ENCODE measurements at regions not wholly inside any gene's neighbourhood (a gene's known extent, or its start where the extent isn't known, plus 50 kb on each side); places are given as distances from the start of the nearest gene placed in this dataset.

GRCh38 chr7:67566101-67566500 is 569.5 kb downstream of the TYW1 start:
- H3K4ac ChIP-seq (ENCODE audit: low read depth, low read length), result no peak overlapping the region
- no peaks in the 10 kb centered on the region for H3K79me1 ChIP-seq (ENCODE audit: low read length)
- no peaks in the 10 kb centered on the region for H3K79me2 ChIP-seq (ENCODE audit: control insufficient read depth, insufficient read depth, low read length)
- DNase-seq, result no peak
- no CpG with 5 or more reads among the region's 4 CpGs for WGBS (ENCODE audit: extremely low coverage, insufficient coverage, low lambda C conversion rate)
- H3K56ac ChIP-seq (ENCODE audit: low read length), result no peak overlapping the region
- no peaks in the 10 kb centered on the region for H3K27me3 ChIP-seq (ENCODE audit: insufficient read depth, low read length, poor library complexity)
- H3K27ac ChIP-seq (ENCODE audit: low read depth, low read length), result no peak overlapping the region
- H4K8ac ChIP-seq (ENCODE audit: low read depth, low read length), result no peak overlapping the region
- H2BK120ac ChIP-seq (ENCODE audit: low read depth, low read length), result no peak overlapping the region
- no peak overlapping the region for H3K23ac ChIP-seq (ENCODE audit: low read length)
- no peaks in the 10 kb centered on the region for H3K36me3 ChIP-seq (ENCODE audit: control insufficient read depth, insufficient read depth, low read length)
- no peak overlapping the region for H4K5ac ChIP-seq (ENCODE audit: low read length)
- no peak overlapping the region for H2AK5ac ChIP-seq (ENCODE audit: low read length)
- H3K18ac ChIP-seq (ENCODE audit: low read length), result no peak overlapping the region
- no peak overlapping the region for H3K4me2 ChIP-seq (ENCODE audit: low read length)
- no peak overlapping the region for H2BK5ac ChIP-seq (ENCODE audit: low read length)
- H3K4me3 ChIP-seq (ENCODE audit: low read length), result no peak overlapping the region
- H3K9ac ChIP-seq (ENCODE audit: low read length), result no peak overlapping the region
- no peaks in the 10 kb centered on the region for H3K4me1 ChIP-seq (ENCODE audit: control insufficient read depth, low read depth, low read length)
- no peak overlapping the region for H2BK15ac ChIP-seq (replicated peaks; ENCODE audit: low read depth)

- Histone ChIP-seq H3K56ac (ENCODE audit: low read length) (no peak overlapping the region), H3K36me3 (ENCODE audit: control insufficient read depth, insufficient read depth, low read length) (no peaks in the 10 kb centered on the region), H3K4me2 (ENCODE audit: low read length) (no peak overlapping the region), H3K79me1 (ENCODE audit: low read length) (no peaks in the 10 kb centered on the region), H3K79me2 (ENCODE audit: control insufficient read depth, insufficient read depth, low read length) (no peaks in the 10 kb centered on the region), H3K27me3 (ENCODE audit: insufficient read depth, low read length, poor library complexity) (no peaks in the 10 kb centered on the region), H3K4me1 (ENCODE audit: control insufficient read depth, low read depth, low read length) (no peaks in the 10 kb centered on the region), H3K4me3 (ENCODE audit: low read length) (no peak overlapping the region), H2AK5ac (ENCODE audit: low read length) (no peak overlapping the region), H3K23ac (ENCODE audit: low read length) (no peak overlapping the region), H3K9ac (ENCODE audit: low read length) (no peak overlapping the region), H3K18ac (ENCODE audit: low read length) (no peak overlapping the region), H2BK120ac (ENCODE audit: low read depth, low read length) (no peak overlapping the region), H2BK5ac (ENCODE audit: low read length) (no peak overlapping the region), H4K5ac (ENCODE audit: low read length) (no peak overlapping the region), H3K4ac (ENCODE audit: low read depth, low read length) (no peak overlapping the region), H4K8ac (ENCODE audit: low read depth, low read length) (no peak overlapping the region), H2BK15ac (replicated peaks; ENCODE audit: low read depth) (no peak overlapping the region), H3K27ac (ENCODE audit: low read depth, low read length) (no peak overlapping the region)
- no peak for DNase-seq
- no CpG with 5 or more reads among the region's 7 CpGs for WGBS (ENCODE audit: extremely low coverage, insufficient coverage, low lambda C conversion rate)
Observed at GRCh38 chr7:67571026-67571545, 574.5 kb downstream of the TYW1 start.

- H3K18ac ChIP-seq (ENCODE audit: low read length), result no peak overlapping the region
- no peak overlapping the region for H2BK5ac ChIP-seq (ENCODE audit: low read length)
- no peak overlapping the region for H3K56ac ChIP-seq (ENCODE audit: low read length)
- H3K4me2 ChIP-seq (ENCODE audit: low read length), result no peak overlapping the region
- H3K9ac ChIP-seq (ENCODE audit: low read length), result no peak overlapping the region
- no peak overlapping the region for H3K4me3 ChIP-seq (ENCODE audit: low read length)
- no peak overlapping the region for H3K27ac ChIP-seq (ENCODE audit: low read depth, low read length)
- no CpG with 5 or more reads among the region's 4 CpGs for WGBS (ENCODE audit: extremely low coverage, insufficient coverage, low lambda C conversion rate)
- DNase-seq, result no peak
- no peaks in the 10 kb centered on the region for H3K4me1 ChIP-seq (ENCODE audit: control insufficient read depth, low read depth, low read length)
- H2BK120ac ChIP-seq (ENCODE audit: low read depth, low read length), result no peak overlapping the region
- no peak overlapping the region for H2AK5ac ChIP-seq (ENCODE audit: low read length)
- H2BK15ac ChIP-seq (replicated peaks; ENCODE audit: low read depth), result no peak overlapping the region
- no peaks in the 10 kb centered on the region for H3K27me3 ChIP-seq (ENCODE audit: insufficient read depth, low read length, poor library complexity)
- H4K8ac ChIP-seq (ENCODE audit: low read depth, low read length), result no peak overlapping the region
- H4K5ac ChIP-seq (ENCODE audit: low read length), result no peak overlapping the region
- H3K36me3 ChIP-seq (ENCODE audit: control insufficient read depth, insufficient read depth, low read length), result no peaks in the 10 kb centered on the region
- no peak overlapping the region for H3K4ac ChIP-seq (ENCODE audit: low read depth, low read length)
- no peak overlapping the region for H3K23ac ChIP-seq (ENCODE audit: low read length)
- H3K79me1 ChIP-seq (ENCODE audit: low read length), result no peaks in the 10 kb centered on the region
- no peaks in the 10 kb centered on the region for H3K79me2 ChIP-seq (ENCODE audit: control insufficient read depth, insufficient read depth, low read length)
Observed at GRCh38 chr7:67573639-67574038, 577.0 kb downstream of the TYW1 start.

GRCh38 chr7:67588631-67589030 is 592.0 kb downstream of the TYW1 start:
- Histone ChIP-seq H3K4ac (ENCODE audit: low read depth, low read length) (no peak overlapping the region), H3K27ac (ENCODE audit: low read depth, low read length) (no peak overlapping the region), H3K4me3 (ENCODE audit: low read length) (no peak overlapping the region), H3K4me1 (ENCODE audit: control insufficient read depth, low read depth, low read length) (no peaks in the 10 kb centered on the region), H4K5ac (ENCODE audit: low read length) (no peak overlapping the region), H4K8ac (ENCODE audit: low read depth, low read length) (no peak overlapping the region), H3K27me3 (ENCODE audit: insufficient read depth, low read length, poor library complexity) (no peaks in the 10 kb centered on the region), H2BK5ac (ENCODE audit: low read length) (no peak overlapping the region), H3K36me3 (ENCODE audit: control insufficient read depth, insufficient read depth, low read length) (no peaks in the 10 kb centered on the region), H3K9ac (ENCODE audit: low read length) (no peak overlapping the region), H3K79me2 (ENCODE audit: control insufficient read depth, insufficient read depth, low read length) (no peaks in the 10 kb centered on the region), H3K18ac (ENCODE audit: low read length) (no peak overlapping the region), H2BK15ac (replicated peaks; ENCODE audit: low read depth) (no peak overlapping the region), H3K23ac (ENCODE audit: low read length) (no peak overlapping the region), H2BK120ac (ENCODE audit: low read depth, low read length) (no peak overlapping the region), H3K56ac (ENCODE audit: low read length) (no peak overlapping the region), H3K4me2 (ENCODE audit: low read length) (no peak overlapping the region), H3K79me1 (ENCODE audit: low read length) (no peaks in the 10 kb centered on the region), H2AK5ac (ENCODE audit: low read length) (no peak overlapping the region)
- no peak for DNase-seq
- WGBS (ENCODE audit: extremely low coverage, insufficient coverage, low lambda C conversion rate), result no CpG with 5 or more reads among the region's 5 CpGs

GRCh38 chr7:67589183-67589582 is 592.5 kb downstream of the TYW1 start:
- H3K4me1 ChIP-seq (ENCODE audit: control insufficient read depth, low read depth, low read length), result no peaks in the 10 kb centered on the region
- H3K4me3 ChIP-seq (ENCODE audit: low read length), result no peak overlapping the region
- no peak overlapping the region for H2BK5ac ChIP-seq (ENCODE audit: low read length)
- no CpG with 5 or more reads among the region's 10 CpGs for WGBS (ENCODE audit: extremely low coverage, insufficient coverage, low lambda C conversion rate)
- no peaks in the 10 kb centered on the region for H3K79me2 ChIP-seq (ENCODE audit: control insufficient read depth, insufficient read depth, low read length)
- no peak overlapping the region for H3K56ac ChIP-seq (ENCODE audit: low read length)
- no peaks in the 10 kb centered on the region for H3K79me1 ChIP-seq (ENCODE audit: low read length)
- no peak for DNase-seq
- H3K23ac ChIP-seq (ENCODE audit: low read length), result no peak overlapping the region
- H3K36me3 ChIP-seq (ENCODE audit: control insufficient read depth, insufficient read depth, low read length), result no peaks in the 10 kb centered on the region
- H3K18ac ChIP-seq (ENCODE audit: low read length), result no peak overlapping the region
- H3K9ac ChIP-seq (ENCODE audit: low read length), result no peak overlapping the region
- no peak overlapping the region for H3K4ac ChIP-seq (ENCODE audit: low read depth, low read length)
- no peak overlapping the region for H2BK15ac ChIP-seq (replicated peaks; ENCODE audit: low read depth)
- no peaks in the 10 kb centered on the region for H3K27me3 ChIP-seq (ENCODE audit: insufficient read depth, low read length, poor library complexity)
- no peak overlapping the region for H4K5ac ChIP-seq (ENCODE audit: low read length)
- no peak overlapping the region for H2BK120ac ChIP-seq (ENCODE audit: low read depth, low read length)
- H3K4me2 ChIP-seq (ENCODE audit: low read length), result no peak overlapping the region
- H3K27ac ChIP-seq (ENCODE audit: low read depth, low read length), result no peak overlapping the region
- no peak overlapping the region for H2AK5ac ChIP-seq (ENCODE audit: low read length)
- H4K8ac ChIP-seq (ENCODE audit: low read depth, low read length), result no peak overlapping the region

- Histone ChIP-seq H3K79me2 (ENCODE audit: control insufficient read depth, insufficient read depth, low read length) (no peaks in the 10 kb centered on the region), H3K4me2 (ENCODE audit: low read length) (no peak overlapping the region), H2BK5ac (ENCODE audit: low read length) (no peak overlapping the region), H2BK120ac (ENCODE audit: low read depth, low read length) (no peak overlapping the region), H3K27me3 (ENCODE audit: insufficient read depth, low read length, poor library complexity) (no peaks in the 10 kb centered on the region), H3K36me3 (ENCODE audit: control insufficient read depth, insufficient read depth, low read length) (no peaks in the 10 kb centered on the region), H3K4me3 (ENCODE audit: low read length) (no peak overlapping the region), H3K27ac (ENCODE audit: low read depth, low read length) (no peak overlapping the region), H3K18ac (ENCODE audit: low read length) (no peak overlapping the region), H2AK5ac (ENCODE audit: low read length) (no peak overlapping the region), H3K4ac (ENCODE audit: low read depth, low read length) (no peak overlapping the region), H2BK15ac (replicated peaks; ENCODE audit: low read depth) (no peak overlapping the region), H3K23ac (ENCODE audit: low read length) (no peak overlapping the region), H3K4me1 (ENCODE audit: control insufficient read depth, low read depth, low read length) (no peaks in the 10 kb centered on the region), H3K56ac (ENCODE audit: low read length) (no peak overlapping the region), H4K8ac (ENCODE audit: low read depth, low read length) (no peak overlapping the region), H4K5ac (ENCODE audit: low read length) (no peak overlapping the region), H3K79me1 (ENCODE audit: low read length) (no peaks in the 10 kb centered on the region), H3K9ac (ENCODE audit: low read length) (no peak overlapping the region)
- WGBS (ENCODE audit: extremely low coverage, insufficient coverage, low lambda C conversion rate), result no CpG with 5 or more reads among the region's 3 CpGs
- no peak for DNase-seq
Observed at GRCh38 chr7:67590649-67591048, 594.0 kb downstream of the TYW1 start.
